ENCODE measurements at regions not wholly inside any gene's neighbourhood (a gene's known extent, or its start where the extent isn't known, plus 50 kb on each side); places are given as distances from the start of the nearest gene placed in this dataset.

- no peak overlapping the region for H3K27ac ChIP-seq (ENCODE audit: low read depth, low read length)
- H3K9ac ChIP-seq (ENCODE audit: low read length) = no peak overlapping the region
- intact Hi-C loops (cut with micrococcal nuclease) = no loop called here
- no peaks in the 10 kb centered on the region for H3K36me3 ChIP-seq (ENCODE audit: control insufficient read depth in 1 of 2, insufficient read depth in 2 of 2, low read length in 2 of 2)
- H4K20me1 ChIP-seq (ENCODE audit: insufficient read depth) = no peaks in the 10 kb centered on the region
- no peaks in the 10 kb centered on the region for H3K9me3 ChIP-seq (ENCODE audit: control insufficient read depth in 1 of 2, insufficient read depth in 1 of 2, low read depth in 1 of 2, low read length in 2 of 2)
- ATAC-seq (no peak), DNase-seq (ENCODE audit: low read depth, low spot score) (no peak)
- no peaks in the 10 kb centered on the region for H3K79me2 ChIP-seq (ENCODE audit: insufficient read depth, low read length)
- no peaks in the 10 kb centered on the region for H3K27me3 ChIP-seq (ENCODE audit: insufficient read depth, low read length)
- no peak overlapping the region for H2AFZ ChIP-seq (ENCODE audit: low read depth, low read length, poor library complexity, severe bottlenecking)
- no peaks in the 10 kb centered on the region for H3K9me2 ChIP-seq (ENCODE audit: insufficient read depth)
- ChIA-PET CTCF (no interaction called here), POLR2A (no interaction called here), RAD21 (ENCODE audit: low non-redundant PET in 1 of 2, low total read pairs in 2 of 2, uncharacterized antibody in 2 of 2, unreplicated experiment in 2 of 2) (no interaction called here)
- TF ChIP-seq TCF7L2 (IDR thresholded peaks at IDR 0.05; ENCODE audit: borderline replicate concordance, extremely low read depth, insufficient read depth, insufficient read length) = no peak
- TF ChIP-seq MAX (IDR thresholded peaks at IDR 0.05) = no peak
- TF ChIP-seq SP1 (IDR thresholded peaks at IDR 0.05; ENCODE audit: low read depth) = no peak
- TF ChIP-seq ZNF274 (IDR thresholded peaks at IDR 0.05; ENCODE audit: low read depth, low read length) = no peak
- TF ChIP-seq RAD21 (IDR thresholded peaks at IDR 0.05; ENCODE audit: low read depth) = no peak
- no peak for TF ChIP-seq POLR2A (IDR thresholded peaks at IDR 0.05; ENCODE audit: borderline replicate concordance, extremely low read depth, insufficient read depth, insufficient read length)
- TF ChIP-seq EZH2 (IDR thresholded peaks at IDR 0.05) = no peak
- no peak for TF ChIP-seq SIN3A (IDR thresholded peaks at IDR 0.05; ENCODE audit: low read depth)
- no peak for TF ChIP-seq YY1 (IDR thresholded peaks at IDR 0.05; ENCODE audit: extremely low read depth, insufficient replicate concordance, low read depth, low read length)
- no peak for TF ChIP-seq ATF3 (IDR thresholded peaks at IDR 0.05)
- TF ChIP-seq EGR1 (IDR thresholded peaks at IDR 0.05; ENCODE audit: low read depth) = no peak
- TF ChIP-seq FOSL1 (IDR thresholded peaks at IDR 0.05; ENCODE audit: low read depth) = no peak
- no peak for TF ChIP-seq ZBTB33 (IDR thresholded peaks at IDR 0.05; ENCODE audit: extremely low read depth, insufficient replicate concordance, low read length)
- TF ChIP-seq CTCF (IDR thresholded peaks at IDR 0.05 in 2 of 3, conservative IDR thresholded peaks at IDR 0.05 in 1 of 3; ENCODE audit: borderline replicate concordance in 1 of 3, insufficient read depth in 1 of 3, low read depth in 2 of 3, low read length in 2 of 3) = no peak
- TF ChIP-seq REST (IDR thresholded peaks at IDR 0.05; ENCODE audit: low read depth) = no peak
- TF ChIP-seq POLR2AphosphoS5 (IDR thresholded peaks at IDR 0.05; ENCODE audit: low read depth, low read length) = no peak
- TF ChIP-seq EZH2phosphoT487 (IDR thresholded peaks at IDR 0.05; ENCODE audit: borderline replicate concordance) = no peak
- no peaks in the 10 kb centered on the region for H3K4me1 ChIP-seq (ENCODE audit: control insufficient read depth in 1 of 2, insufficient read depth in 2 of 2, low read length in 2 of 2)
- no TSS peak for BruUV-seq (replicated peaks)
- no peak overlapping the region for H3K4me3 ChIP-seq (replicated peaks in 1 of 2; ENCODE audit: low read depth in 1 of 2, low read length in 2 of 2)
- no peak overlapping the region for H3K4me2 ChIP-seq (ENCODE audit: low read length)
Observed at GRCh38 chr6:112761740-112762139, 414.6 kb downstream of the RFPL4B start.
